ENCODE measurements at regions not wholly inside any gene's neighbourhood (a gene's known extent, or its start where the extent isn't known, plus 50 kb on each side); places are given as distances from the start of the nearest gene placed in this dataset.

- TF ChIP-seq CTCF (IDR thresholded peaks at IDR 0.05) (no peak), EP300 (IDR thresholded peaks at IDR 0.05; ENCODE audit: low read depth) (no peak)
Measured at GRCh38 chr2:58757971-58758370, 516.8 kb upstream of the FANCL start.

Data from transverse colon (tissue), 3 donors.